ENCODE measurements at regions not wholly inside any gene's neighbourhood (a gene's known extent, or its start where the extent isn't known, plus 50 kb on each side); places are given as distances from the start of the nearest gene placed in this dataset.
"Not testable (repeated sequence)": the region's sequence is repeated elsewhere in the genome, so short reads cannot be mapped to it uniquely, and the experiment has no call there.

DNA sequence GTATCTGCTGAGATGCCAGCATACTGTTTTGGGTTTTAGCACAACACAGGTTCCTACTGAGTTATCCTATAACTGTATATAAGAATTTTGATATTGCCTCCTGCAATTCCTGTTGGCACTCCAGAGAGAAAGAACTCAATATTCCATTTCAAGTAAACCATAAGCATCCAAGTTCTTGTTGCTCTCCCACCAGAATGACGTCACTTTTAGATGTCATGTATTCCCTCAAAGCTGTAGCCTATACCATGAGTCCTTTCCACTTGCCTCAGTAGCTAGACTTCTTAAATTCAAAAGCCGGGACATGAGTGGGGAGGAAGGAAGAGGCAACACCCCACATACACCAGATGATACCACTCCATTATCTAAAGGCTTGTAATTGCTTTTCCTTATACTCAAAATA lies 171.5 kb downstream of the ALDH8A1 start:
- DNase-seq, result no peak

DNA sequence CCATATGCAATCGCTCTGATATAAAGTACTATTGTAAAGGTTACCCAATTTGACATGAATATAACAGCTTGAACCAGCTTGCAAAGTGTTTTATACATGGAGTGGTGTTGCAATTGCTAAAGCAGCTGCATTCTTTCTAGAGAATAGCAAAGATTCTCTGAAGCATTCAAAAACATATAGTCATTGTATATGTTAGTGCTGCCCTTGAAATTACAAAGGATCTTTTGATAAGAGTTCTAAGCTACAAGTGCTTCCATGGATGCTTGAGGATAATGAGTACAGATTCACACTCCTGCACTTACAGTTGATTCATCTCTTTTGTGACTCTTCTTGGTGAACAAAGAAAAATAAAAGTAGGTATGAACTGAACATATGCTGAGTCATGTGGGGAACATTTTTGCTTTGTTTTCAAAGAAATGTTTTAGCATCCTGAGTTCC lies 175.7 kb downstream of the ALDH8A1 start:
- DNase-seq, result no peak

DNA sequence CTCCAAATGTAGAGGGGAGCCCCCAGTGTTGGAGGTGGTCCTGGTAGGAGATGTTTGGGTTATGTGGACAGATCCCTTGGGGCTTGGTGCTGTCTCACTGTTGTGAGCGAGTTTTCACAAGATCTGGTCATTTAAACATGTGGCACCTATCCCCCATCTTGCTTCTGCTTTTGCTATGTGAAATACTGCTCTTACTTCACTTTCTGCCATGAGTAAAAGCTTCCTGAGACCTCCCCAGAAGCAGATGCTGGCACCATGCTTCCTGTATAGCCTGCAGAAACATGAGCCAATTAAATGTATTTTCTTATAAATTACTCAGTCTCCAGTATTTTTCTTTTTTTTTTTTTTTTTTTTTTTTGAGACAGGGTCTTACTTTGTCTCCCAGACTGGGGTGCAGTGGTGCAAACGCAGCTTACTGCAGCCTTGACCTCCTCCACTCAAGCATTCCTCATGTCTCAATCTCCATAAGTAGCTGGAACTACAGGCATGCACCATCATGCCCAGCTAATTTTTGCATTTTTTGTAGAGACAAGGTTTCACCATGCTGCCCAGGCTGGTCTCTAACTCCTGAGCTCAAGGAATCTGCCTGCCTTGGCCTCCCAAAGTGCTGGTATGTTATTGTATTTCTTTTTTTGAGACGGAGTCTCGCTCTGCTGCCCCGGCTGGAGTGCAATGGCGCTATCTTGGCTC lies 177.1 kb downstream of the ALDH8A1 start:
- DNase-seq, result no peak

GRCh38 chr6:134768931-134769330 lies 181.0 kb downstream of the ALDH8A1 start:
- no peak for DNase-seq

GRCh38 chr6:134766497-134766896 lies 183.4 kb downstream of the ALDH8A1 start:
- no peak for DNase-seq

- no peak for DNase-seq
These were observed 185.2 kb downstream of the ALDH8A1 start for GRCh38 chr6:134764741-134765140.

DNA sequence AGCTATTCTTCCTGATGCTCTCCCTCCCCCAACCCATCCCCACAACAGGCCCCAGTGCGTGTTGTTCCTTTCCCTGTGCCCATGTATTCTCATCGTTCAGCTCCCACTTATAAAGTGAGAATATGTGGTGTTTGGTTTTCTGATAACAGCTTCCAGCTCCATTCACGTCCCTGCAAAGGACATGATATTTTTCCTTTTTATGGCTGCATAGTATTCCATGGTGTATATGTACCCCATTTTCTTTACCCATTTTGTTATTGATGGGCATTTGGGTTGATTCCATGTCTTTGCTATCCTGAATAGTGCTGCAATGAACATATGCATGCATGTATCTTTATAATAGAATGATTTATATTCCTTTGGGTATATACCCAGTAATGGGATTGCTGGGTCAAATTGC lies 186.3 kb downstream of the ALDH8A1 start:
- not testable (repeated sequence) for DNase-seq

- no peak for DNase-seq
These were observed 191.3 kb downstream of the ALDH8A1 start for GRCh38 chr6:134758621-134759020.

DNA sequence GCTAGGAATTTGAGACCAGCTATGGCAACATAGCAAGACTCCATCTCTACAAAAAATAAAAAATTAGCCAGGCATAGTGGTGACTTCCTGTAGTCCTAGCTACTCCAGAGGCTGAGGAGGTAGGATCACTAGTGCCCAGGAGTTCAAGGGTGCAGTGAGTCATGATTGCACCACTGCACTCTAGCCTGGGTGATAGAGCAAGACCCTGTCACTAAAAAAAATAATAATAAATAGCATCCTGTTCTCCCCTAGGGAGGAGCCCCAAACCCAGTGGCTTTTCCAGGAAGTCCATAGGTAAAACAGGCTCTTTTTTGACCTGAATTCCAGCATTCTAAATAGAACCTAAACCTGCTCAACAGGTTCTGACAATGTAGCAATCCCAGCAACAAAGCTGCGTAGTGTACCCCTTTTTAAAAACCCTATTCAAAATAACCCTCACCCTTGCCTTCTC lies 192.0 kb downstream of the ALDH8A1 start:
- DNase-seq, result no peak

GRCh38 chr6:134756374-134757025 lies 193.4 kb downstream of the ALDH8A1 start:
- DNase-seq, result no peak

DNA sequence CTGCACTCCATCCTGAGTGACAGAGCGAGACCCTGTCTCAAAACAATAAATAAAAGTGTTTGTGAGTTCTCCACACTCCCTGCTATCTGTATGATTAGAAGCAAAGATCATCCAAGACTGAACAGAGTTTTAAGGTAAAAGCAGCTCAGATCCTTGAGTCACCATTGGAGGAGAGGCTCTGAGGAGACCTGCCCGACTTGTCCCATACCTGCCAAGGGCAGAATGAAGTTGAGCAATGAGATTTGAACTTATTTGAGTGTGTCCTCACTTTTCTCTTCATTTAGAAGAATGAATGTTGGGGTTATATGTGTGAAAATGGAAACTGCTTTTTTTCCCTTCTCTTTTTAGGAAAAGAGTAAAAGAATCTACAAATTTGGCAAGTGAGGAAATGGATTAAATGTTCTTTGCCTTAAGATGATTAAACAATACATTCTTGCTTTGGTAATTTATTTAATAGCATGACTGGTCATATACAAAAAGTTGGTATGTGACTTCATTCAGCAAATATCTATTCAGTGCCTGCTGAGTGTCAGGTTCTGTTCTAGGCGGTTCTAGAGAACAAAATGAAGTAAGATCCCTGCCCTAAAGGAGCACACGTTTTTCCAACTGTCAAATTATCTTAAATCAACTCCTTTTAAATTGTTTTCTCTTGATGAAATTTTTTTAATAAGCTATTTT lies 195.7 kb downstream of the ALDH8A1 start:
- no peak for DNase-seq

DNA sequence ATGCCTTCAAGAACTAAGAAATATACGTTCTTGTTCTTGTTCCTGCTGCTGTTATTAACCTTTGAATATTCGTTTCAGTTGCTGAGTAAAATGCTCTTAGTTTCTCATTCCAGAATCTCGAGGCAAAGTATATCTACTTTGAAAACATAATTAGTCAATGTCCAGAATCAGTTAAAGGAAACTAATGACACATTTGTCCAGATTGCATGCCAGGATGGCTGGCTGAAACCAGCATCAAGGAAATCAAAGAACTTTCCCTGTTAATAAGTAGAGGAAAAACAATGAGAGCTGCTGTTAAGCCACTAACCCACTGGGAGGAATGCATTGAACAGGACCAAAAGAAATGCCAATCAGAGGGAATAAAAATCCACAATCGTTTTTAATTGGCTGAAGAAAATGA lies 196.9 kb downstream of the ALDH8A1 start:
- no peak for DNase-seq

DNA sequence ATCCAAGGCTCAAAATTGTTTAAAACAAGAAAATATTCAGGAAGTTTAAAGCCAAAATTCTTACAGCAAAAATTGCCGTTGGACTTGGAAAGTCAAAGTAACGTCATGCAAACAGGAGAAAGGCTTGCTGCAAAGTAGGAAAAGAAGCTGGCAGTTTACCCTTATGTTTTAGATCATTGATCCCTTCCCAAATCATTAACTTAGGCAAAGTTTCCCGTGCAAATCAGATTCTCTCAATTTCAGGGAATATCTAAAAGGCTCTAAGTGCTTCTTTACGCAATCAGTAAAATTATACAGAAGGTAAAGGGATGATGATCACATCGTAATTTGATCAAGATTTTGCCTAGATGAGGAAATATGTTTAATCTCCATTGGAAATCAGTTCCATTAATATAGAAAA lies 197.5 kb downstream of the ALDH8A1 start:
- DNase-seq, result no peak

DNA sequence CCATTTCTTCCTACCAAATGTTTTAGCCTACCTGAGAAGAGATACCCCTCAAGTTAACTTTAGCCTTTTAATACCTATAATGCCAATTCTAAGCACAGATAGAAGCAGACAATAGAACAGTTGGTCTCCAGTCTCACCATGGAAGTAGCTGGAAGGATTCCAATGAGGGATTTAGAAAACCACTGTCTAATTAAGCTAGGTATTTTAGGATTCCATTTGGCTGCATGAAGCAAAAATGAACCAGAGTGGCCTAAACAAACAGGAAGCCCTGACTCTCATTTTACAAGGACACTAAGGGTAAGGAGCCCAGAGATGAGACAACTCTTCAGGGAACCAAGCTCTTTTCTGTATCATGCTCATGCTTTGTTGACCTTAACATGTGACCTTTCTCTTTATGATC lies 199.2 kb downstream of the ALDH8A1 start:
- no peak for DNase-seq

GRCh38 chr6:134748484-134748883 lies 201.4 kb downstream of the ALDH8A1 start:
- DNase-seq, result no peak

GRCh38 chr6:134747197-134747596 lies 202.7 kb downstream of the ALDH8A1 start:
- not testable (repeated sequence) for DNase-seq

DNA sequence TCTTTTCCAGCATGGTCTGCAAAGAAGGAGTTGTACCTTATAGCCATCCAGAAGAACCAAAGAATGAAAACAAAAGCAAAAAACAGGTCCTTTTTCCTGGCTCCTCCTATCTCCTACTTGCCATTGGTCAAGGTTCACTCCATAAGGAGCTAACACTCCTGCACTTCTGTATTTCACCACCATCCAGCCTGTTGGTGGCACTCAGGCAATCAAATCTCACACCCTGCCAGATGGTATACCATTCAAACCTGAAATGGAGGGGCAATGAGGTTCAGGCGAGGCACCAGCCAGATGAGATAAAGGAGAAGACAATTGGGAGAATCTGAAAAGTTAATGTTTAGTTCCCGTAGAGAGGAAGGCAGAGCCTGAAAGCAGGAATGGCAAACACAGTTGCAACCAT lies 203.8 kb downstream of the ALDH8A1 start:
- no peak for DNase-seq

- not testable (repeated sequence) for DNase-seq
These were observed 204.7 kb downstream of the ALDH8A1 start for GRCh38 chr6:134745192-134745591.

DNA sequence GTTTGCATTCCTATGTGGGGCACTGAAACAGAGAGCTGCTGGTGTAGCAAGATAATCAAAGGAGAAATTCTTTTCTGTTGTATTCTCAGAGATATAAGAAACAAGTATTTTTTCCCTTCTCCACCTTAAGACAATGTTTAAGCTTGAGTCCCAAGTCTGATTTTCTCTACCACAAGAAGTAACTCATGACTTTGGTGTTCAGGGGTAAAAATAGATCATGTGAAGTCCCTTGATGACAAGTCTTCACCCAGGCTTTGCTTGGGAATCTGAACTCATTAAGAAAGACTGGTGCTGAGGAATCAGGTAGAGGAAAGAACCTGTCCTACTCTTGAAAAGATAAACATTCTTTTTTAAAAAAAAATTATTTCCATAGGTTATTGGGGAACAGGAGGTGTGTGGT lies 205.6 kb downstream of the ALDH8A1 start:
- DNase-seq, result no peak

DNA sequence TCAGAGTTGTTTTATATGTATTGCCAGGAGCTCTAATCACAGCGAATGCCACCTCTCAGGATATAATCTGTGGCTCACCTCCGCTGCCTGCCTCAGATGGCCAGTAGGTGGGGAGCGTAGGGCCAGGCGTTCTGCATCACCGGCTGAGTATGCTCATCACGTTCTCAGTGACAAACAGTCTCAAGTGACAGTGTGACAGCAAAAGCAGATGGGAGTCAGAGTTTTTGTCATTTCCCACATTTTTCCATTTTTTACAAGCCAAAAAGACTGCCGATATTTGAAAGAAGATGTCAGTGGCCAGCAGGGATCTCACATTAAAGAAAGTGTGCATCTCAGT lies 208.7 kb downstream of the ALDH8A1 start:
- DNase-seq, result no peak

GRCh38 chr6:134740473-134741199 lies 209.3 kb downstream of the ALDH8A1 start:
- DNase-seq, result no peak

- DNase-seq, result no peak
These were observed 209.9 kb downstream of the ALDH8A1 start for GRCh38 chr6:134740027-134740373.

DNA sequence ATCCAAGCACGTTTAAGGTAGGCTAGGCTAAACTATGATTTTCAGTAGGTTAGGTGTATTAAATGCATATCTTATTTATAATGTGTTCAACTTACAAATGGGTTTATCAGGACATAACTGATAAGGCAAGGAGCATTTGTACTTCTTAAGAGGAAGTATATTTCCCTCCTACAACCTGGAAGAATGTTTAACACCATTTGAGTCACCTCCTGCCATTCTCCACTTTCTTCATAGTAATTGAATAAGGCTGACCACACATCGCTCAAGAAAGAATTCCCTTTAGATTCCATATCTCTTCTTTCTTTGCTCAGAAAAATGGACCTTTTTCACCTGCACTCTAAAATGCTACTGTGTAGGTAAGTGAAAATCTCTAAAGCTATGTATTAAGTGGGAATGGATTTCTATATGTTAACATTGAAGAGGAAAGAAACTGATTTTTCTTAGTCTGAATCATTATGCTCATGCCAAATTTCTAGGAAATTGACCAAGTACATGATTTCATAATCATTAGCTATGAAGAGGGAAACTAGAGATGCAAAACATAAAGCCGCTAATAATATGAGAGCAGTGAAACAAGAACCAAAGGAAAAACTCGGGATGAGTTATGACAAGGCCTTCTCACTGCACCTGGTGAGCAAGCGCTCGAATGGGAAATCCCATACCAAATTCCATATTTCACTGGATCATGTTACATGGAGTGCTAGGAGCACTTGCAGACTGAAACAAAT lies 210.4 kb downstream of the ALDH8A1 start:
- no peak for DNase-seq

Measured in stimulated activated CD4-positive, alpha-beta T cell treated with anti-CD3 and anti-CD28 coated beads, Interleukin-4, amount 100 ng/mL, for 4 hours (primary cell).